GM21367 (cell line): ENCODE measurements at regions not wholly inside any gene's neighbourhood (a gene's known extent, or its start where the extent isn't known, plus 50 kb on each side); places are given as distances from the start of the nearest gene placed in this dataset.

ENCODE experiments used
- ATAC-seq: cut with Tn5 transposase; IDR thresholded peaks from one replicate; pipeline ENCODE4 v1.9.1; 2021; ENCODE audit not compliant: unreplicated experiment

DNA sequence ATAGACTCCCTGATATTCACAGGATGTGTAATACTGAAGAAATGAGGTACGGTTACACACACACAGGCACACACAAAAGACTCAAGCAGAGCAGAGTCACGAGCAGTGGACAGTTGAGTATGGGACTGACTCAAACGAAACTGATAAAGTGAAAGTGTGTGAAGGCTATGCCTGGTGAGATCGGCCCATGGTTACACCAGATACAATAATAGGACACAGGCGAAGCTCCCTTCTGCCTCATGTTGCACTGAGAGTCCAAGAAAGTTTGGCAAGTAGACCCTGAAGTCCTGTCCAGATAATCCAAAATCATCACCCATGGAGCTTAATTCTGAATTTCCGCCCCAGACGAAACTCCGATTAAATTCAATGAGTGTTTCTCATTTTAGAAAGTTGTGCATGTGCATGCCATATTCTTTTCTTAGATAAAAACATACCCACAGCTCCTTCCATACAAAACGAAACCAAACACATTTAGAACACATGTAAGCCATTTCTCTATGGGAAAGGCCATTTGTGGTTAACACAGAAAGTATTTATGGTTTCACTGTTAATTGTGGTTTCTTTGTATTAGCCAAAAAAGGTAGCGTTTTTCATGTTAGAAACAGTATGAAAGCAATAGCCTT lies 567.6 kb downstream of the PLCL1 start:
- peak; percentile 95 for ATAC-seq

GRCh38 chr2:198371329-198371728 lies 566.9 kb downstream of the PLCL1 start:
- ATAC-seq: no peak

GRCh38 chr2:198368089-198368488 lies 563.7 kb downstream of the PLCL1 start:
- ATAC-seq: no peak

DNA sequence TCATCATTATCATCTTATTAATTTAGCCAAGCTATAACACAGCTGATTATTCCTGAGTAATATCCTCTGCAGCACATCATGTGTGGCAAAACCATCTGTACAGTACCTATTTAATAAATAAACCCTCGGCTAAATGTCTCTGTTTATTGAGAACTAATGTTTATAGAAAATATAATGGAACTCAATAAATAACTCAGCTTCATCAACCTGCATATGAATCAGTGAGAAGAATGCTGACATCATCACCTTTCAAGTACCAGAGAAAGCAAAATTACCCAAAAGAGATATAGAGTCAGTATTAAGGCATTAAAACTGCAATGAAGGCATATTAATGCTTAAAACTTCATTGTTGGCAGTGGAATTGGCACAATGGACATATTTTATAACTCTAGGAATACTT lies 558.3 kb downstream of the PLCL1 start:
- no peak for ATAC-seq

DNA sequence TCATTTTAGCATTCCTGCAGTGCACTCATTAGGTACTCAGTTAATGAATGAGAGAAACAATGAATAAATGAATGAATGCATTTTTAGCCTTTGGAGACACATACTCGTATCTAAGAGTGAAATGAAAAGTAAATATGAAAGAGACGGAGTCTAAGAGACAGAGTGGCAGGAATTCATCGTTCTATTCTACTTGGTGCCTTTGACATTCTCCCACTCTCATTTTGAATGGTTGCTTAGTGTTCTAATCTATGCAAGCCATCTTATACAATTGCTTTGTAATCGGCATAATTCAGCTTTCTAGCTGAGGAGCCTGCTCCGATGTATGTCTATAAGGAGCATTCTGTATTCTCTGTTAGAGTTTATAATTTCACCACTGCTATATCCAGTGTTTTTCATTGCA lies 554.9 kb downstream of the PLCL1 start:
- no peak for ATAC-seq

GRCh38 chr2:198356157-198356556 lies 551.8 kb downstream of the PLCL1 start:
- no peak for ATAC-seq

GRCh38 chr2:198351647-198352046 lies 547.3 kb downstream of the PLCL1 start:
- no peak for ATAC-seq

GRCh38 chr2:198347946-198348345 lies 543.6 kb downstream of the PLCL1 start:
- ATAC-seq: no peak

- ATAC-seq: no peak
These were observed 543.0 kb downstream of the PLCL1 start for GRCh38 chr2:198347349-198347748.

DNA sequence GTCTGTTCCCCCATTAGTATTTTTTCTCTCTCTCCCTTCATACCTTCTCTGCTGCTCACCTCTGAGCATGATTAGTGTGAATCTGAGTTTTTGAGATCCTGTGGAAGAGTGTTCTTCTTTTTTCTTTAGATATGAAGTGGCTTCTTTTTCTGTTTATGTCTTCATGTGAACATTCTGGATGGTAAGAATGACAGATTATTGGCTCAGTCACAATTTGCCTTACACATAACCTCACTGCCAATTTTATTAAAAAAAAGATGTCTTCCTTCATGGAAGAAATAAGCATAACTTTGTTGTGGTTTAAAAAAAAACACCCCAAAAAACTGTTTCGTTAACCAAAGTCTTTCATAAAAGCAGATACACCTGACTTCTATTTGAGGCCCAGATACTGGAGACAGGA lies 539.1 kb downstream of the PLCL1 start:
- no peak for ATAC-seq

DNA sequence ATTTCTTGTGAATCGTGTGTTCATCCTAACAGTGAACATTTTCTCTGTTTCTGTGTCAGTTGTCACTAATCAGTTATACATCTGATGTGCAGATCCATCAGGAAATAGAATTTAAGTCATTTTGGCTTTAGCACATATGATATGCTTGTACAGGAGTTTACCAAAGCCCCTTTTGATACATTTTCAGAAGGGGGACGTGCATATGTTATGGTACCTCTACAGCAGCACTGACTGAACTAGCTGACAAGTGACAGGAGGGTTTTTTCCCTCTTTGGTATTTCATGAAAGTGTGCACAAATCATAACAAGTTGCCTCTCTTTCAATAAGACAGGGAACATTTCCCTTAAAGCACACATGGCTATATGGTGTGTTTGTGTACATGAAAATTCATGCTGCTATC lies 536.5 kb downstream of the PLCL1 start:
- no peak for ATAC-seq

GRCh38 chr2:198339116-198339515 lies 534.7 kb downstream of the PLCL1 start:
- no peak for ATAC-seq

- no peak for ATAC-seq
These were observed 533.0 kb downstream of the PLCL1 start for GRCh38 chr2:198337368-198337767.

DNA sequence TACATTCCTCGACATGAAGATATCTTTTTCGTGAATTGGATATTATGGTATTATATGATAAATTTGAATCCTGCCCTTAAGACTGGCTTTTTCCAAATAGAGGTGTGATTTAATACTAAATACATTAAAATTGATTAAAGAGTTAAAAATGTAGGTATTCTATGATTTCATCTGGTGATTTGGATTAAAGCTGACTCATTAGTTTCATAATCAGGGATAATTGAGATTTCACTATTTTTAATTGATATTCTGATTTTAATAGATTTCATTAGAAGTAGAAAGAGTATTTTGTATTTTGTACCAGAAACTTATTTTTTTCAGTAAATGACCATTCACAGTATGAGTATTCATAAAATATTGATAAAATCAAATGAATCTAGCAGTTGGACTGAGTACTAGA lies 524.1 kb downstream of the PLCL1 start:
- ATAC-seq: no peak

DNA sequence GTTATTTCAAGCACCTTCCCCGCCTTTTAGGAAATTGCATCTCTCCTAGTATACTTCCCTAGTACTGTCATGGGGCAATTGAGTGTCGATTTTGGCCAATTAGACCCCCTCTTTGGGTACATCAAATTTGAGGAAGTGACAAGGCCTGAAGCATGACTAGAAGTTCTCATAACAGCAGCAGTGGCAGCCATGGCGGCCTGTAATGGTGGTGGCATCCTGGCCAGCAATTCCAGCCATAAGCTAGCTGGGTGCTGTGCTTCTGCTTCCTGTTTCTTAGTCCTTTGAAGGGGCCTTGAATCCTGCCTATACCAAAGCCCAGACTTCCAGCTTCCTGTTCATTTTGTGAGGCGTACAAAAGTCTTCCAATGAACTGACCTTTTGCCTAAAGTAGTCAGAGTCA lies 523.1 kb downstream of the PLCL1 start:
- ATAC-seq: no peak

DNA sequence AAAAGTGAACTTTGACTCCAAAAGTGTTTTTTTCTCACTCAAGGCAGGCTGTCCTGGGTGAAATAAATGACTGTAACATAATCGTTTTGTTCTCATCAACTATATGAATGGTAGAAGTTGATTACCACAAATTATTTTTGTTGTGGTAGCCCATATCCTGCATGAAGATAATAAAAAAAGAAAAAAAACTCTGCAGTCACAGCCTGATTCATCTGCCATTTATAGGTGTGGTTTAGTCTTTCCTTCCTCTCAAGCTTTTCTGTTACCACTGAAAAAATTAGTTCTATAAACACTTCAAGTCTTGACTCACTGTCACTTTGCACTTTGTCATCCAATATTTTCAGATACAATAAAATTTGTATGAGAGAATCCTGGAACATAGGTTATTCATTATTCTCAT lies 522.0 kb downstream of the PLCL1 start:
- peak; percentile 48 for ATAC-seq

GRCh38 chr2:198325359-198325758 lies 521.0 kb downstream of the PLCL1 start:
- ATAC-seq: no peak

GRCh38 chr2:198324071-198324470 lies 519.7 kb downstream of the PLCL1 start:
- no peak for ATAC-seq

GRCh38 chr2:198322275-198322674 lies 517.9 kb downstream of the PLCL1 start:
- ATAC-seq: no peak

- no peak for ATAC-seq
These were observed 517.2 kb downstream of the PLCL1 start for GRCh38 chr2:198321522-198322088.

DNA sequence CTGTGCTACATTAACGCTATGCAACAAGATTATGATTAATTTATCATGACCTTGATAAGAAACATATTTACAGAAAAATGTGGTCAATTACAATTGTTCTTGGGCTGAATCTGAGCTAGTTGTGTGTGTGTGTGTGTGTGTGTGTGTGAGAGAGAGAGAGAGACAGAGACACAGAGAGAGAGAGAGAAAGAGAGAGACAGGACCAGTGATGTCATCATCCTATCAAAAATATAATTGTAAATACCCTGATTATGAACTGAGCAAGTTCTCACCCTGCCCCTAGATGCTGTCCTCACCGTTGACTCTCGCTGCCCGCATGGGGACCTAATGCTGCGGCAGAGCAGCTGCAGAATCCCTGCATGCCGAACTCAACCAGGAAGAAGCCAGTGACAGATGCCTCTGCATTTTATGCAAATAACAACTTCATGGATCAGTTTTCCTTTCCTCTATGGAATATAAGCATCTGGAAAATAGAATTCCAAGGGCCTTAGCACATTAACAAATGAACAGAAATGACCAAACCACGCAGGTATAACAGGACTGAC lies 512.5 kb downstream of the PLCL1 start:
- ATAC-seq: no peak

DNA sequence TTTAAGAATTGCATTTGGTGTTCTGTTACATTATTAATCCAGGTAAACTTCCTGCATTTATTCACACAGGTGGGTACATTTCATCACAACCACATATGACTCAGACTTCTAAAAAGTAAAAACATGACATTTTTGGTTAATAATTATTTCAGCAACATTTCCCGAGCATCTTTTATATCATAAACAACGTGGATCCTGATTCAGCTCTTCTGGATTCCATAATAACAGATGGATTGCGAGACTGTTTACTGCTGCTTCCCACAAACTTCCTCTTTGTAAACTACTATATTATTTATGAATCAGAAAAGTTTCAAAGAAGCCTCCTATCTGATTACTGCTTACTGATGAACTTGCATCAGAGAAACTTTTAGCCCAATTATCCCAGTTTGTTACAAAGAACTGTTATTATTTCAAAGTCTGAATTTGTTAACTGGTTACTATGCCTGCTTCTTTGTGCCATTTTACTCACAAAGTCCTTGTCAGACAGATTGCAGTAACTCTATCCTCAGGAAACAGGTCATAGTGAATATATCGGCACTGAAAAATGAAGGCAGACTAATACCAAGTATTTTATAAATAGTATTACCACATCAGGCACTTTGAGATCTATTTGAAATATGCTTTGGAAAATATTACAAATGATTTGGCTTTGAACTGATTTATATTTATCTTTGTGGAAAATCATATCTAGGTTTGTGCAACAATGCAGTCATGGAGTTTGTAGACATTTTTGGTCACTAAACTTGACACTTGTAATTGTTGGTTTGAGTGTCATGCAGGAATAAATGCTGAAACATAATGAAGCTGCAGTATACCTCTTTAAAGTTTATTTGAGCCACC lies 511.6 kb downstream of the PLCL1 start:
- ATAC-seq: no peak
